CD4-positive, alpha-beta T cell treated with Interleukin-6 at 100 ng/mL for 8 hours (primary cell): ENCODE measurements at regions not wholly inside any gene's neighbourhood (a gene's known extent, or its start where the extent isn't known, plus 50 kb on each side); places are given as distances from the start of the nearest gene placed in this dataset.

Experiments used
- DNase-seq: peaks from one replicate; pipeline ENCODE4 v3.0.0-alpha.2; 2020; ENCODE audit warnings: mixed read lengths, low spot score

DNA sequence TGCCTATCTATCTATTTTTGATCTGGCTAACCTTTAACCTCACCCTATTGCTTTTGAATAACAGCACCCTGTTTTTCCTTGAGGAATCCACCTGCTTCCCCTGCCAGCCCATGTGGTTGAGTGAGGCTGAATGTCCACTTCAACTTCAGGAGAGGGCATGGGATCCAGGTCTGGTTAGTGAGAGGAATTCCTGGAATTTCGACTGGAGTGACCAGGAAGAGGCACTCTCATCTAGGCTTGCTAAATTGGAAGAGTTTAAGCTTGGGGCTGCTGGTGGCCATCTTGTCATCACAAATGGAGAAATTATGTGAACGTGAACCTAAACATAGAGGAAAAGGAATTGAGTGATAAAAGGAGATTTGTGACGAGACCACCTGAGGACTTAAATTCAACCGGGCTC is 322.1 kb downstream of the OSTF1 start:
- no peak for DNase-seq

DNA sequence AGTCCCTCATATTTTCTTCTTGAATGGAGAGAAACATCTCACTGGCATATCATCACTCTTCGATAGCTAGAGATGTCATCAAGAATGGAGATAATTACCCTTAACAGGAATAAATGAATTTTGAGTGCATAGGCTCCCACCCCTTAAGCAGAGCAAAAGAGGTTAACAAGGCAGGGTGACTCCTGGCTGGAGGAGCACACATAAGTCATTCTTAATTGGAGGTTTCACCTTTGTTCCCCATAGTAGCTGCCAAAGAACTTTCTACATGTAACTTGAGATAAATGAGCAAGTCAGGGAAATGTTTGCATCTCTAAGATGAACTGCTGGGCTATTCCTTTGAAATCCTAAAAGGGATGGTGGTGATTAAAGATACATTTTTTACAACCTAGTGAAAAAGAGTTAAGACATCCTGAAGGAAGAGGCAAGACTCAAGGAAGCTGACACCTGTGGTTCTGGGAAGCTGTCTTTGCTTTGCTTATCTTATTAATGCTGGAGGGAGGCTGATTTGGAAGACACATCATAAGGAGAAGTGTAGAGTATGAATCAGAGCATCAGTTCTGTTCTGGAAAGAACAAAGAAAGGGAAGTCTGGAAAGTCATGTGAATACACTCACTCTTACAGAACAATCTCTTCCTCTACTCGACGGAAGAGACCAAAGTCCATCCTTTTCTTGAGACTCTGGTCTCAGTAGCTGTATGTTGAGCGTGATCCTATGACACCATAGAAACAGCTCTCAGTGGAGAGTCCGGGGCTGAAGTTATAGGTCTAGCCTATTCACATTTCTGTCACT is 326.3 kb downstream of the OSTF1 start:
- no peak for DNase-seq

DNA sequence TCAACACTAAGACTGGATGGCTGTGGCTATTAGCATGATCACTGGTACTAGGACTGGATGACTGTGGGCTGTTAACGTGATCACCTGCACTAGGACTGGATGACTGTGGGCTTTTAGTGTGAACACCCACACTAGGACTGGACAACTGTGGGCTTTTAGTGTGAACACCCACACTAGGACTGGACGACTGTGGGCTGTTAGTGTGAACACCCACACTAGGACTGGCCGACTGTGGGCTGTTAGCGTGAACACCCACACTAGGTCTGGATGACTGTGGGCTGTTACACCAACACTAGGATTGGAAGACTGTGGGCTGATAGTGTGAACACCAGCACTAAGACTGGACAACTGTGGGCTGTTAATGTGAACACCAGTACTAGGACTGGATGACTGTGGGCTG is 329.2 kb downstream of the OSTF1 start:
- no peak for DNase-seq

DNA sequence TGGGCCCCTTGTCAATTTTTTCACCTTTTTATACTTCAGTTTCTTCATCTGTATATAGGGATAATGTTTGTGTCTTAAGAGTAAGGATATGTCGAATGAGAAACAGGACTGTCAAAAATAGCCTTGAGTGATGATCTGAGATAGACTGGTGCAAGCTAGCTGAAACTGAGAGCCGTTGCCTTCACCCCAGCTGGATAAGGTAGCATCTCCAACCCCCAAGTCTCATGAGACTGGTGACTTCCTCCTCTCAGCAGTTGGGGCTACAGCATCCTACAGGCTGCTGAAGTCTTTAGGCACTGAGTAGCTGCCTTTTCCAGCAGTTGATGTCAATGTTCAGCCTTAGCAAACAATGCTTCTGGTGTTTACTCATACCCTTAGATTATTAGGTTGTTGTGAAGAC is 330.2 kb downstream of the OSTF1 start:
- DNase-seq: no peak

DNA sequence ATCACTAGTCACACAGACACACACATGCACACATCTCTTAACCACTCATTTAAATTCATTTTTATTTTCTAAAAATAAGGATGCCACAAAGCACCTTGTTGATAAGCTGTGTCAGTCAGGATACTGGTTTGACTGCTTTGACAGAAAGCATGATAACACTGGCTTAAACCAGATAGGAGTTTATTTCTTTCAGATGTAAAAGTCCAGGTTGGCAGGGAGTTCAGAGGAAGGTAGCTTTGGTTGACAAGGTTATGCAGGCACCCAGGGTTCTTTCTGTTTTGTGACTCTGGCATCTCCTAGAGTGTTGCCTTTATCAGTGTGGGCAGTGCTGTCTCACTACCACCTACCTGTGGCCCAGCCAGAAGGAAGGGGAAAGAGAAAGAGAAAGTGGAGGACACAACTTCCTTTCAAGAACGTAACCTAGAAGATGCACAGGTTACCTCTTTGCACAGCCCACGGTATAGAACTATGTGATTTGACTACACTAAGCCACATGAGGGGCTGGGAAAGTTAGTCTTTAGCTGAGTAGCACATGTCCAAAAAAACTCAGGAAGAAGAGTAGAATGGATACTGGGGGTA is 334.7 kb downstream of the OSTF1 start:
- no peak for DNase-seq

DNA sequence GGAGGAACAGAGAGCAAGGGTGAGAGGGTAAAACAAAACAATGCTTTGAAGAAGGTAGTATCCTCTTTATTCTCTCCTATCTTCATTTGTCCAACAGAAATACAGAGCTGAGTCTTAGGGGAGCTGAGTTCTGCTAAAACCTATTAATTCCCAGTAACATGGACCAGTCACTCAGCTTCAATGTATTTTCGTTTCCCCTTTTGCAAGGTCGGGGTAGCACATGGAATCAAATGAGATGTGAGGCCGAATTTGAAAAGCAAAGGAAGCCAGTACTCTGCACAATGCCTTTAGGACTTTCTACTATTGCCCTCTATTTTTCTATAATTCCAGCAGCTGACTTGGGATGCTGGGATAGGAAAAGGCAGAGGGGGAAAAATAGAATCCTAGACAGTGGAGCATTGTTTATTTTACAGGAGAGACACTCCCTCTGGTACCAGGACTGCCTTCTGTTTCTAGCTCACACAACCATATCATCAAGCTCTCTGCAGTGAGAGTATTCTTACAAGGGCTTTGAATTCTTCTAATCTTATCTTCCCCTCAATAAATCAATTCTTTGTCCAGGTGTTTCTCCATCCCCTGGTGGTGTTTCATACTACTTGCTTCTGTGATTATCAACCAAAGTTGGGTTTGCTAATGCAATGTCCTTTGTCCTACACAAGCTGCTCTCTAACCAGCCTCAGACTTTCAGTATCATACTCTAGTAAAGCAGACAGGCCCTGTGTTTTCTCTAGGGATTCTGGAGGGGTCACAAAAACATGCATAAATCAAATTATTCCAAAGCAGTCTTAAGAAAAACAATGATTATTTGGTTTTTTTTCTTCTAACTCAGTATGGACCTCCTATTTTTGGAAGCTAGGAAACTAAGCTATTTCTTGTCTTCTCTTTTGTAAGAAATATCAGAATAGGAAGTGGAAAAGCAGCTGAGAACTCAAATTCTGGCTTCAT is 341.5 kb downstream of the OSTF1 start:
- no peak for DNase-seq

DNA sequence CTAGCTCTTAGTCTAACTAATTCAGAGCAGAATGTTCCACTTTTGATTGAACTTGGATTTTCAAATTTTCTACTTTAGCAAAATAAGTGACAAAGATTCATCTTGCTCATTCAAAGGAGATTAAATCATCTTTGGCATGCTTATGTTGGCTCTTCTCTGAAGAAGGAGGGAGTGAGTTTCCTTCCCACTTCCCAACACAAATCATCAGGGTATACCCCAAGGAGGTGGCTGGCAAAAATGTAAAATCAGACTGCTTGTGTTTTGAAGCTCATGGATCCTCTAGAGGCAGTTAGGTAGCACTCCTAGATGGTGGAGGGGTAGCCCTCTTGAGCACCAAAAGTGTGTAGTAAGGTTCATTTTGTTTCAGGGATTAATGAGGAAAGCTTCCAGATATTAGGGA is 343.1 kb downstream of the OSTF1 start:
- no peak for DNase-seq

DNA sequence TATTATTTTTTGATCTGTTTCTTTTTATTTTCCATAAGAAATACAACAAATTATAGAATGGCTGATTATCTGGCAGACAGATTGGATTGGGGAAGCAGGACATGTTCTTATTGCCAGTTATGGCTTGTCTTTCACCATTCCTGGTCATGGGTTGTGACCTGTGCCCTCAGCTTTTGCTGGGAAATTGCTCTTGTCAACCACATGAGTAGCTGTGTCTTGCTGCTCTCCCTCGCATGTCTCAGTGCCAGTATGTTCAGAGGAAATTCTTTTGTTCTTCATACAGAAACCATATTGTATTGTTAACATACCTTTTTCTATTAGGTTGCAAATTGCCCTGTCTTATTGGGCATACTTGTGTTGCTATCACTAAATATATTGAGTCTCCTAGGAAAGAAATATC is 344.1 kb downstream of the OSTF1 start:
- DNase-seq: no peak

DNA sequence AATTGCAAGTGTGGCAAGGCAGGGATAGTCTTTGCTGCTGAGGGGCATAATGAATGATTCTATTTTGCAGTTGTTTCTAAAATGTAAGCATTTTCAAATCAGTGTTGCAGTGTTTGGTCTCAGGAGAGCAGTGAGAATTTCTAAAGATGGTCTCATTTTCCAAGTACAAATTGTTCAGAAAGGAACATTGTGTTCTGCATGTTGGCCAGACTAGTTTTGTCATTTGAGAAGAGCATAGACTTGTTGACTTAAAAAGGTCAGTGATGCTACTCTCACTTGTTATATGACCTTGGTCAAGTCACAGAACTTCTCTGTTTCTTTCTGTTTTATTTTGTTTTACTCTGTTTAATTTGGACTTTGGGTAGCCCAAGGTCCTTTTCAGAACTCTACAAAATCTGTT is 344.6 kb downstream of the OSTF1 start:
- no peak for DNase-seq

DNA sequence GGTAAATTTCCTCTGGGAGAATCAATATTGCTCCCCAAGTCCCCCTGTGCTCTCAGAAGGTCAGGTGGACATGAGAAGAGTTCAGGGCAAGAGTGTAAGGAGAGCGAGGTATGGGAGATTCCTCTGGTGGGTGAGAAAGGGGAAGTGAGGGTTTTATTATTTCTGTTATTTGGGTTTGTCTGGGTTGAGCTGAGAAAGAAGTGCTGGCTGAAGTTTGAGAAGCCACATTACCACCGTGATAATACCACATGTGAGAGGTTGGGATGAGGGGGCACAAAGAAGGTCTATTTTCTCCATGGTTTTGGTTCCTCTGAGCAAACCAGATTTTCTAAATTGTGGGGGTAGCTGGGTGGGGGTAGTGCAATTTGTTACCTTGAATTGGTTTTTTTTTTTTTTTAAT is 350.4 kb downstream of the OSTF1 start:
- DNase-seq: no peak

DNA sequence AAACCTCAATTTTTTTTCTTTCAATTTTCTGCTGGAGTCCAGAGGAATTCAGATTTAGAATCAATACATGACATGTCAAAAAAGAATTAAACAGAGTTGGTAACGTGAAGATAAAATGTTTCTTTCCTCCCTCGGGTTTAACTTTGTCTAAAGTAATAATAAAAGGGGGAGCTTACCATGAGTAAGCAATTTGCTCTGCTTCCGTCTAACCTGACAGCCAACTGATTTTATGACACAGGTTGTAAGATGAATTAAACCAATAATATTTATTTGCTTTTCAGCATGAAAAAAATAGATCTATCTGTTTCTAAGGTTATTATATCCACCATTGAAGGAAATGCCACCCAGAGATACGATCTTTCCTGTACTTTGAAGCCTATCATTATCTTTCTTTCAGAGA is 352.6 kb downstream of the OSTF1 start:
- no peak for DNase-seq

DNA sequence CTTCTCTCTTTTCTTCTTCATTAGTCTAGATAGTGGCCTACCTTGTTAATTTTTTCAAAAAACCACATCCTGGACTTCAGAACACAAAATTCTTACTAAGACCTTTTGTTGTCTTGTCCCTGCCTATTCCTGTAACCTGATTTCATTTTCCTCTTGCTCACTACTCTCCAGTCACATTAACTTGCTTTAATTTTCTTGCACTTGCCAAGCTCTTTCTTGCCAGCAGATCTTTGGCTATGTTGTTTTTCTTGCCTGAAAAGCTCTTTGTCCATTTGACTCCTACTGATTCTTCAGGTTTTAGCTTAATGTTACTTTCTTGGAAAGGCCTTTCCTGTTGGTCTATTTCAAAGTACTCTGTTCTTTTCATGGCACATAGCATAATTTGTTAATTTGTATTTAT is 356.8 kb downstream of the OSTF1 start:
- DNase-seq: no peak

DNA sequence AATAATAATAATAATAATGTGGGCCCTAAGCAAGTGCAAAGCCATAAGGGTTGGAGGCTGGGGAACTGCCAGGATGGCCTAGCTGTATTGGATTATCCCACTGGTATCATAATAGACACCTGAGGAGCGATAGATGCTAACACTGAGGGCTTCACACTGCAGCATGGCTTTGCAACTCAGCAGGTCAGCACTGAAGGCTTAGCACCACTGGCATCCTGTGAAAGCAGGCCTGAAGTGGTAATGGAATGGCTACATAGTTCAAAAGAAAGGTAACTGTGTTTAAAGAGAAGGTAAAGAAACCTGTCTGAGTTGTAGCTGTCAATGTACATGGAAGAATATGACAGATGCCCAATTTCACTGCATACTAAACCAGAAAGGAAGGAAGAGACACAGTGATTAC is 359.0 kb downstream of the OSTF1 start:
- no peak for DNase-seq

DNA sequence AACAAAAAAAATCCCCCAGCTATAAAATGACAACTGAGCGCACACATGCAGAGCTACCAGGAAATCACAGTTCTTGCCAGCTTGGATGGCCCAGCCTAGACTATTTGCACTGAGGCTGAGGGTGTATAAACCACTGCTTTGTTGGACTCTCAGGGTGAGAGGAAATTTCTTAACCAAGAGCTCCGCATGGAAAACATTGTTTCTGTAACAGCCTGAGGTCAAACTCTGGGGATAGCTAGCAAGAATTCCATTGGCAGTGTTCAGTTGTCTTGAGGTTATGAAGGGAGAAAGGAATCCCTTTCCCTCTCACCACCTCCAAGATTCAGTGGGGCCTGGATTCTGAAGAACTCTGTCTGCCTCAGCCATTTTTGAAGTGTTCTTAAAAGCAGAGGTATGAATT is 360.0 kb downstream of the OSTF1 start:
- no peak for DNase-seq

DNA sequence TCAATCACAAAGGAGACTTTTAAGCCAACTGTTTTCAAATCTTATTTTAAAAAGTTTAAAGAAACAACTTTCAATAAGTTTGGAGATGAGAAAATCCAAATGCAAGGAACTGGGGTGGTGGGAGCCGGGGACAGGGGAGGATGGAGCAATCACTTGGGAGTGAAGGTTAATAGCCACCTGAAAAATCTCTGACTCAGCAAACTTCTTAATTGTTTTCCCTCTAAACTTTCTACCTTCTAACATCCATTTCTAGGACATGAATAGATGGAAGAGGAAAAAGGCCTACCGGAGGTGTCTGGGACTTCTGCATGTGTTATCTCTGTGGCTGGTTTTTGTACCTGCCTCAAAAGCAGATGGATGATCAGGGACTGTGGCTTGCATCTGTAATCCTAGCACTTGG is 360.6 kb downstream of the OSTF1 start:
- DNase-seq: no peak

DNA sequence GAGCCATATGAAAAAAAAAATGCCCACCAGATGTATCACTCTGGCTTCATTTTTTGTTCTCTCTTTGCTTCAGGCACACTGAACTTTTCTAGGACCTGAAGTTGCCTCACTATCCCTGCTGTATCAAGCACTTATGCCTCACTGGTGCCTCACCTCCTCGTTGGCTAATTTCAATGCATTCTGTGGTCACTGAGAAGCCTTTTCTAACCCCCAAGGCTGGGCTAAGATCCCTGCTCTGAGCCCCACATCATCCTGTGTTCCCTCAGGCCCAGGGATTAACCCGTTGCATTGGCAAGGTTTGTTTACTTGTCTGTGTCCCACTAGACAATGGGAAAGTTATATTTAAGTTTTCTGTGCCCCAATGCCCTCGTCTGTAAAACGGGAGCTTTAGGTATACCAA is 362.7 kb downstream of the OSTF1 start:
- DNase-seq: no peak

DNA sequence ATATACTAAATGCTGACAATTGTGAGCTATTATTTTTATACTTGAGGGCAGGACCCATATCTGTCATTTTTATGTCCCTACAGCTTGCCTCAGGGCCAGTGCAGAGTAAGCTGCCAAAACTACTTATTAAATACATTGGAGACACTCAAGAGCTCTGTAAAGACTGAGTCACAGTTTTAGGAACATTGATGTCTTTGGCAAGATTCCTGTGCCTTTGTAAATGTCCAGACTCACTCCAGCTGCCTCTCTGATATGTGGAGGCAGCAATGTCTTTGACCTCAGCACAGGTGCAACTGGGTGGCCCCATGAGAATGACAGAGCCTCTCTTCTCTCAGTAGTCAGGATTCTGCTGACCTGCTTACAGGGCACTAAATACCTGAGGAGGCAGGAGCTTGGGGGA is 363.2 kb downstream of the OSTF1 start:
- DNase-seq: no peak

DNA sequence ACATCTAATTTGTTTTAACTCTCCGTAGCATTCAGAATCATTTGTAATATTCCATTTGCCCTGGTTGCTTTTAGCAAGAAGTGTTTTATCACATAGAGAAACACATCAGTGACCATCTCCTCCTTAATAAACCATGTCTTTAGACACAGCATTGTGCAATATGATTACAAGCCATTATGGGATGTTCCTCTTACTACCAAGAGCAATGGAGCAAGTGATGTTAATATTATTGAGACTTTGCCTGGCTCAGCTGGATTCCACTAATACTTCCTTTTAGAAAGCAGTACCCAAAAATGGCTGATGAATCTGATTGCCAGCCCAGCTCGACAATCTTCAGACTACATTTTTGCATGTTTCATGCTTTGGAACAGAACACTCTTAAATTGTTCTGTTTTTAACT is 364.2 kb downstream of the OSTF1 start:
- no peak for DNase-seq

DNA sequence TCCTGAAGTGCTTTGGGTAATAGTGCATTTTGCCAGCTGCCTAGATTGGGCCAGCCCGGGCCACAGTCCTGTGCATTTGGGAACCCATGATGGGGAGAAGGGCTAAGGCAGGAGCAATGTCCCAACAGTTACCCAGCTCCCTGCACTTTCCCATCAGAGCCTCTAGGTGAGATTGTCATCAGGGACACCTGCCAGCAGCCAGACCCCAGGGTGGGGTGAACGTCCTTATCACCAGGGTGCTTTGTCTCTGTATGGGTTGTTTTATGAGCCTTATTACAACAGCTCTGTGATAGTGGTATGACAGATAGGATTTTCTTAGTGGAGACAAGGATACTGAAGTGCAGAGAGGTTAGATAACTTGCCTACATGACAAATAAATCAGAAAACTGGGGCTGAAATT is 365.7 kb downstream of the OSTF1 start:
- no peak for DNase-seq

DNA sequence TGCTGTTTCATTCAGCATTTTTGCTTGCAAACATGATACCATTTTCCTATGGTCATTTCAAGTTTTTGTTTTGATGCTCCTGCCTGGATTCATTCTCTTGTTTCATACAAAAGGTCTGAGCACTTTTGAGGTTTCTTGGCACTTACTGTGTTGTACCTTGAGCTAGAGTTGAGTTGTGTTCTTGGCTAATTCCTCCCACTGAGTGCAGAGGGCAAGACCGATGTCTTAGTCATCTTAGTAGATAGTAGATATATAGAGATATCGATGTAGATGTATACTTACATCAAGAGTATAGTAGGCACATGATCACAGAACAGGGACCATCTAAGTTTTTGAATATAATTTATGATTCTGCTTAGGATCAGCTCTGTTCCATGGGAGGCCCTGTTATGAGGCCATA is 366.6 kb downstream of the OSTF1 start:
- DNase-seq: no peak

DNA sequence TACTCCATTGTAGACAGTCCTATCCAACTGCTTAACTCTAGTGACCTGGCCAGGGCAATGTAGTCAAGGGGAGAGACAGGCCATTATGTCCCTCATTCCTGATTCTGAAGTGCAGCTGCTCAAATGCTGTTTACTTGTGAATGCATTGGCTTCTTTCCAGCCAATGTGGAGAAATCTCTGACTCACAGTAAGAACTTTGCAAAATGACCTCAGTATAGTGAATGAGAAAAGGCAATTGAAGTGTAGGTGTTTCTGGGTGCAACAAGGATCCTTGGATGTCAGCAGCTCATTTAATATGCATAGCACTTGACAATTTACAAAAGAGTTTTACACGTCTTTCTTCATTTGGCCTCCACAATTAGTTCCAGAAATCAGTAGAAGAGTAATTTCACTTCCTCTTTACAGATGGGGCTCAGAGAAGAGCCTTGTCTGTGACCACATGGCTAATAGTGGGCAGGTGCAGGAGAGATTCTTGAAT is 367.2 kb downstream of the OSTF1 start:
- DNase-seq: no peak

DNA sequence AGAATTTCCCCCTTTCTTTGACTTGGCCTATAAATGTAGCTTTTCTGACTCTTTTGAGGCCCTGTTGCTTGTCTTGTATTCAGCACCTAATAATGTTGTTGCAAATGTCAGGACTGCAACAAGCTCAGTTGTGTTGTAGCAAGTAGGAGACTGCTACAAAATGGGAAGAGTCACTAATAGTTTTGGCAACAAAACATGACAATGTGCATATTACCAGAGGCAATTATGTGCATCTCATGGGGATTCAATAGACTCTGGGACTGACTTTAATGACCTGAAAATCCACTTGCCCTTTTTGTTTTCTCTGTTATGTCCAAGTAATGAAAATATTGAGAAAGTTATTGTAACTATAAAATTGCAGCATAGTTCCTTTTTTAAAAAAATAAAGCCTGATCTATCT is 368.4 kb downstream of the OSTF1 start:
- no peak for DNase-seq

DNA sequence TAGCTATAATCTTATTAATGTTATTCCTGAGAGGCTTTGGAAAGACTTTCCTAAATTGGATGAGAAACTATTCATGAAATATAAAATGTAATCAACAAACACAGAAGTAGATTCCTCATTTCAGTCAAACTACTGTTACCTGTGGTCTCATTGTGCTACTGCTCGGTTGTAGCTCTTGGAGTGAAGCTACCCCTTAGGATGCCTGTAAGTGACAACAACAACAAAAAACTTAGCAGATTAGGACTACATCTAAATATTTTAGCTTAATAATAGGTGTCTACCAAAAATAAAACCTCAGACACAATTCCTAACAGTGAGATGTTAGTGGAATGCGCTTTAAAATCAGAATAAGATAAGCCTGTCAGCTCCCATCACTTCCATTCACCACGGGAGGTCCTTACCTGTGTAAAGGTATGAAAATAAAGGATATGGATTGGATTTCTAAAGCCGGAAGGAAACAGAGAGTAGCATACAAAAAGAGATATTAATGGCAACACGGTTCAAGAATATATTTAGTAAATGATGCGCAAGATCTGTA is 369.2 kb downstream of the OSTF1 start:
- no peak for DNase-seq
